Activated naive CD4-positive, alpha-beta T cell treated with anti-CD3 and anti-CD28 coated beads, Interleukin-2, amount 10 ng/mL, durations not matched to agents 7 days and 5 days (primary cell): ENCODE measurements at regions not wholly inside any gene's neighbourhood (a gene's known extent, or its start where the extent isn't known, plus 50 kb on each side); places are given as distances from the start of the nearest gene placed in this dataset.
"Not testable (repeated sequence)": the region's sequence is repeated elsewhere in the genome, so short reads cannot be mapped to it uniquely, and the experiment has no call there.

Experiments used
- CTCF ChIA-PET: fragments of 350-600 bp; sonication (Branson Sonifier 250); formaldehyde crosslinking; loops from one replicate; lab custom pipeline; 2021; ENCODE audit warnings: antibody characterized with exemption; lab: Charles Lee
- DNase-seq: peaks from one replicate; pipeline ENCODE4 v3.0.0-alpha.2; 2020
- H3K27ac Mint-ChIP-seq: one replicate; pipeline ENCODE4 v1.8.0; 2021; ENCODE audit warnings: mild to moderate bottlenecking, moderate library complexity, mixed read lengths
- H3K27me3 Mint-ChIP-seq: one replicate; pipeline ENCODE4 v1.8.0; 2021; ENCODE audit warnings: mild to moderate bottlenecking, mixed read lengths
- H3K36me3 Mint-ChIP-seq: one replicate; pipeline ENCODE4 v1.8.0; 2021; ENCODE audit warnings: mixed read lengths
- H3K4me1 Mint-ChIP-seq: one replicate; pipeline ENCODE4 v1.8.0; 2021; ENCODE audit warnings: mixed read lengths
- H3K4me3 Mint-ChIP-seq: one replicate; pipeline ENCODE4 v1.8.0; 2021; ENCODE audit warnings: mild to moderate bottlenecking, moderate library complexity, mixed read lengths
- H3K9me3 Mint-ChIP-seq: one replicate; pipeline ENCODE4 v1.8.0; 2021; ENCODE audit warnings: mixed read lengths

DNA sequence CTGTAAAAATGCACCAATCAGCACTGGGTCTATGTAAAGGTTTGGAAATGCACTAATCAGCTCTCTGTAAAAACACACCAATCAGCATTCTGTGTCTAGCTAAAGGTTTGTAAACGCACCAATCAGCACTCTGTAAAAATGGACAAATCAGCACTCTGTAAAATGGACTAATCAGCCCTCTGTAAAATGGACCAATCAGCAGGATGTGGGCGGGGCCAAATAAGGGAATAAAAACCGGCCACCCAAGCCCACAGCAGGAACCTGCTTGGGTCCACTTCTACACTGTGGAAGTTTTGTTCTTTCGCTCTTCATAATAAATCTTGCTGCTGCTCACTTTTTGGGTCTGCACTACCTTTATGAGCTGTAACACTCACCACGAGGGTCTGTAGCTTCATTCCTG, 101.0 kb downstream of the SMC2 start:
- not testable (repeated sequence) for H3K27ac Mint-ChIP-seq, H3K4me3 Mint-ChIP-seq, H3K27me3 Mint-ChIP-seq, DNase-seq, H3K36me3 Mint-ChIP-seq, H3K9me3 Mint-ChIP-seq, H3K4me1 Mint-ChIP-seq
- CTCF ChIA-PET: interaction anchor here (0.9 kb wide), 1 partner anchor 19 kb away, joined by 4 read pairs; no protein-coding TSS in a partner anchor

DNA sequence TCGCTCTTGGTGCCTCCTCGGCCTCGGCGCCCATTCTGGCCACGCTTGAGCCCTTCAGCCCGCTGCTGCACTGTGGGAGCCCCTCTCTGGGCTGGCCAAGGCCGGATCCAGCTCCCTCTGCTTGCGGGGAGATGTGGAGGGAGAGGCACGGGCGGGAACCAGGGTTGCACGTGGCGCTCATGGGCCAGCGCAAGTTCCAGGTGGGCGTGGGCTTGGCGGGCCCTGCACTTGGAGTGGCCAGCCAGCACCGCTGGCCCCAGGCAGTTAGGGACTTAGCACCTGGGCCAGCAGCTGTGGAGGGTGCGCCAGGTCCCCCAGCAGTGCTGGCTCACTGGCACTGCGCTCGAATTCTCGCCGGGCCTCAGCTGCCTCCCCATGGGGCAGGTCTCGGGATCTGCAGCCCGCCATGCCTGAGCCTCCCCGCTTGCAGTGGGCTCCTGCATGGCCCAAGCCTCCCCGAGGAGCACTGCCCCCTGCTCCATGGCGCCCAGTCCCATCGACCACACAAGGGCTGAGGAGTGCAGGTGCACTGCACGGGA, 106.4 kb downstream of the SMC2 start:
- CTCF ChIA-PET: no interaction called here
- H3K9me3 Mint-ChIP-seq: no peaks in the 10 kb centered on the region
- DNase-seq: no peak
- H3K36me3 Mint-ChIP-seq: no peaks in the 10 kb centered on the region
- H3K27ac Mint-ChIP-seq: no peak overlapping the region
- H3K27me3 Mint-ChIP-seq: no peaks in the 10 kb centered on the region
- no peak overlapping the region for H3K4me3 Mint-ChIP-seq
- no peaks in the 10 kb centered on the region for H3K4me1 Mint-ChIP-seq

DNA sequence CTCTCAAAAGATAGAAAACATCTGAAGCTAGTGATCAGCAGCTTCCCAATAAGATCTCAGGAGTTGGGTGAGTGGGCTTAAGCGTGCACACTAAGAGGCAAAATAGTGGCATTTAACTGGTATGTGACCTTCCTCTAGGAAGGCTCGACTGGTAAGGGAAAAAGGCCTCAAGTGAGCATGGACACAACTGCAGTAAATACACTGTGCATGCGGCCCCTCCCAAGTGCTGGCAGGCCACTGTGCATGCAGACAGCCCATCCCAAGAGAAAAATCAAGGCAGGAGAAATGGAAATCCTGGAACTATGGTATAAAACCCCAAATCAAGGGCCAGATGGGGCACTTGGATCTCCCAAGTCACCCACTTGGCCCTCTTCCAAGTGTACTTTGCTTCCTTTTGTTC, 112.7 kb downstream of the SMC2 start:
- H3K27me3 Mint-ChIP-seq: no peaks in the 10 kb centered on the region
- DNase-seq: no peak
- no peak overlapping the region for H3K27ac Mint-ChIP-seq
- no peaks in the 10 kb centered on the region for H3K36me3 Mint-ChIP-seq
- CTCF ChIA-PET: no interaction called here
- H3K4me1 Mint-ChIP-seq: no peaks in the 10 kb centered on the region
- H3K9me3 Mint-ChIP-seq: no peaks in the 10 kb centered on the region
- no peak overlapping the region for H3K4me3 Mint-ChIP-seq

DNA sequence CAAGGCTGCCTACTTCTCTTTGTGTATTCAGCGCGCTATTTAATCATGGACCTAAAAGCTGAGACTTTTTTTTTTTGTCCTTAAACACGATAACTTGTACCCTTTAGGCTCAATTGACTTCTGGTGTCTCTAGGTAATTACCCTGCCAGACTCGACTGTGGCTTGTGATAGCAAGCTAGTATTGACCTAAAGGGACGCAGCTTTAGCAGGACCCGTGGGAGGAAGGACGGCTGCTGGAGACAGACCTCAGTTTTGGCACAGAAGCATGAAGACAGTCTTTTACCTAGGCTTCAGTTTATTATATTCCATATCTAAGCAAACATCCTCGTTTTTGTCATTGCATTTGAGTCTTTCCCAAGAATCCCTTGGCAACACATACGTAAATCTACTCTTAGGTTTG, 115.3 kb downstream of the SMC2 start:
- no peaks in the 10 kb centered on the region for H3K27me3 Mint-ChIP-seq
- DNase-seq: no peak
- H3K27ac Mint-ChIP-seq: no peak overlapping the region
- H3K9me3 Mint-ChIP-seq: no peaks in the 10 kb centered on the region
- H3K4me3 Mint-ChIP-seq: no peak overlapping the region
- CTCF ChIA-PET: no interaction called here
- no peaks in the 10 kb centered on the region for H3K36me3 Mint-ChIP-seq
- H3K4me1 Mint-ChIP-seq: no peaks in the 10 kb centered on the region

DNA sequence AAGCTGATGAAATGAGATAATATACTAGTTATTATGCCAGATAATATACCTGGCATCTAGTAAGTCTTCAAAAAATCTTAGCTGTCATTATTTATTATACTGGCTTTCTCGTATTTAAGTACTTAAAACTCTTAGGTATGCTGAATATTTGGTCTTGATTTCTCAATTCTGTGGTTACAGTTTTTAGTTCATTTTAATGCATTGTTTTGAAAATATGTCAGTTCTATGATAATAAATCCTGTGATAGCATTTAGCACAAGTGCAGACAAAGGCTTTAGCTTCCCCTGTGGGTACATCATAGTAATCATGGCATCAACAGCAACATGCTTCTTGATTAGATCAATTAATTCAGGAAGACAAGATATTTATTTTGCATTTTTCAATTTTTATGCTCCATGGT, 133.0 kb downstream of the SMC2 start:
- no peak for DNase-seq
- no peaks in the 10 kb centered on the region for H3K4me1 Mint-ChIP-seq
- H3K9me3 Mint-ChIP-seq: no peaks in the 10 kb centered on the region
- CTCF ChIA-PET: no interaction called here
- H3K36me3 Mint-ChIP-seq: no peaks in the 10 kb centered on the region
- H3K4me3 Mint-ChIP-seq: no peak overlapping the region
- no peak overlapping the region for H3K27ac Mint-ChIP-seq
- H3K27me3 Mint-ChIP-seq: no peaks in the 10 kb centered on the region

DNA sequence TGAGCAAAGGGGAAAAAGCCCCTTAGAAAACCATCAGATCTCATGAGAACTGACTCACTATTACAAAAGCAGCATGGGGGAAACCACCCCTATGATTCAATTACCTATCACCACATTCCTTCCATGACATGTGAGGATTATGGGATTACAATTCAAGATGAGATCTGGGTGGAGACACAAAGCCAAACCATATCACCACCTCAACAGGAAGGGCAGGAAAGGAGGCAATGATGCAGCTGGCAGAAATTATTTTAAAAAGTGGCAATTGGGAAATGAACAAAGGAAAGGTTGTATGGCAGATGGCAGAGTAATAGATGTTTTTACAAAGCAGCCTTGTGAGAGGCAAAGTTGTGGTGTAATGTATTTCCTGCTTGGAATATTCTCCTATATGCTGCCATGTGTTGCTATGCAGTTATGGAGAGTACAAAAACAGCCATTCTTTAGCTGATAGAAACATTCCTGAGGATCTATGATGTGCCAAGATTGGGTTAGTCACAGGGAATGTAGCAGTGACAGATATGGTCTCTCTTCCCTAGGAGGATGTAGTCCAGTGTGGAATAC, 138.8 kb downstream of the SMC2 start:
- CTCF ChIA-PET: no interaction called here
- H3K4me3 Mint-ChIP-seq: no peak overlapping the region
- DNase-seq: no peak
- no peaks in the 10 kb centered on the region for H3K4me1 Mint-ChIP-seq
- H3K36me3 Mint-ChIP-seq: no peaks in the 10 kb centered on the region
- no peak overlapping the region for H3K27ac Mint-ChIP-seq
- H3K27me3 Mint-ChIP-seq: no peaks in the 10 kb centered on the region
- H3K9me3 Mint-ChIP-seq: peaks cover 4% of the 10 kb centered on the region

DNA sequence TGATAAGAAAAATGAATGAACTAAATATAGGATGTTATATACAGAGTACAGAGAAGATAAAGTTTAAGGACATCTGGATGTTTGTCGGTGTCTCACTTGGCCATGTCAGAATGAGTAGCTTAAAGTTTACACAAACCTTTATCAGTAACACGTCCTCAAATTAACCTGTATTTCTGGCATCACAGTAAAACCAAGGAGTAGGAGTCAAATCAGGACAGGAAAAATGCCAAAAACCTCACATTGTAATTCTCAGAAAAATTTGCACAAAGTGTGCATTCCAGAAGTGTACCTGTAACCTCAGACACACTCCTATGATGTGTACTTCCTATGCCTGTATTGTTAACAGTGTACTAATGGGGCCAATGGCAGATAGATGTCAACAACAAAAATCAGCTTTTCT, 139.3 kb downstream of the SMC2 start:
- Mint-ChIP-seq H3K27ac (no peak overlapping the region), H3K9me3 (peaks cover 4% of the 10 kb centered on the region), H3K4me3 (no peak overlapping the region), H3K36me3 (no peaks in the 10 kb centered on the region), H3K27me3 (no peaks in the 10 kb centered on the region), H3K4me1 (no peaks in the 10 kb centered on the region)
- CTCF ChIA-PET: no interaction called here
- no peak for DNase-seq

DNA sequence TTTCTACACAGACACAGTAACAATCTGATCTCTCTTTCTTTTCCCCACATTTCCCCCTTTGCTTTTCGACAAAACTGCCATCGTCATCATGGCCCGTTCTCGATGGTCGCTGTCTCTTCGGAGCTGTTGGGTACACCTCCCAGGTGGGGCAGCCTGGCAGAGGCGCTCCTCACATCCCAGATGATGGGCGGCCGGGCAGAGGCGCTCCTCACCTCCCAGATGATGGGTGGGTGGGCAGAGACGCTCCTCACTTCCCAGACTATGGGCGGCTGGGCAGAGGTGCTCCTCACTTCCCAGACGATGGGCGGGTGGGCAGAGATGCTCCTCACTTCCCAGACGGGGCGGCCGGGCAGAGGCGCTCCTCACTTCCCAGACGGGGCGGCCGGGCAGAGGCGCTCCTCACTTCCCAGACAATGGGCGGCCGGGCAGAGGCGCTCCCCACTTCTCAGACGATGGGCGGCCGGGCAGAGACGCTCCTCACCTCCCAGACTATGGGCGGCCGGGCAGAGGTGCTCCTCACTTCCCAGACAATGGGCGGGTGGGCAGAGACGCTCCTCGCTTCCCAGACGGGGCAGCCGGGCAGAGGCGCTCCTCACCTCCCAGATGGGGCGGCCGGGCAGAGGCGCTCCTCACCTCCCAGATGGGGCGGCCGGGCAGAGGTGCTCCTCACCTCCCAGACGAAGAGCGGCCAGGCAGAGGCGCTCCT, 140.7 kb downstream of the SMC2 start:
- DNase-seq, H3K27ac Mint-ChIP-seq, H3K4me3 Mint-ChIP-seq, H3K9me3 Mint-ChIP-seq, CTCF ChIA-PET, H3K4me1 Mint-ChIP-seq, H3K36me3 Mint-ChIP-seq, H3K27me3 Mint-ChIP-seq: not testable (repeated sequence)

DNA sequence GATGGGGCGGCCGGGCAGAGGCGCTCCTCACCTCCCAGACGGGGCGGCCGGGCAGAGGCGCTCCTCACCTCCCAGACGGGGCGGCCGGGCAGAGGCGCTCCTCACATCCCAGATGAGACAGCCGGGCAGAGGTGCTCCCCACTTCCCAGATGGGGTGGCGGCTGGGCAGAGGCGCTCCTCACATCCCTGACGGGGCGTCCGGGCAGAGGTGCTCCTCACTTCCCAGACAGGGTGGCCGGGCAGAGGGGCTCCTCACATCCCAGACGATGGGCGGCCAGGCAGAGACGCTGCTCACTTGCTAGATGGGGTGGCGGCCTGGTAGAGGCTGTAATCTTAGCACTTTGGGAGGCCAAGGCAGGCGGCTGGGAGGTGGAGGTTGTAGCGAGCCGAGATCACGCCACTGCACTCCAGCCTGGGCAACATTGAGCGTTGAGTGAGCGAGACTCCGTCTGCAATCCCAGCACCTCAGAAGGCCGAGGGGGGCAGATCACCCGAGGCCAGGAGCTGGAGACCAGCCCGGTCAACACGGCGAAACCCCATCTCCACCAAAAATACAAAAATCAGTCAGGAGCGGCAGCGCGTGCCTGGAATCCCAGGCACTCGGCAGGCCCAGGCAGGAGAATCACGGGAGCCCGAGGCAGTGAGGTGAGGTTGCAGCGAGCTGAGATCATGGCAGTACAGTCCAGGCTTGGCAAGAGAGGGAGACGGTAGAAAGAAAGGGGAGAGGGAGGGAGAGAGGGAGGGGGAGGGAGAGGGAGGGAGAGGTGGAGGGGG, 141.4 kb downstream of the SMC2 start:
- CTCF ChIA-PET, H3K4me3 Mint-ChIP-seq, H3K27ac Mint-ChIP-seq, H3K27me3 Mint-ChIP-seq, H3K36me3 Mint-ChIP-seq, DNase-seq, H3K9me3 Mint-ChIP-seq, H3K4me1 Mint-ChIP-seq: not testable (repeated sequence)

DNA sequence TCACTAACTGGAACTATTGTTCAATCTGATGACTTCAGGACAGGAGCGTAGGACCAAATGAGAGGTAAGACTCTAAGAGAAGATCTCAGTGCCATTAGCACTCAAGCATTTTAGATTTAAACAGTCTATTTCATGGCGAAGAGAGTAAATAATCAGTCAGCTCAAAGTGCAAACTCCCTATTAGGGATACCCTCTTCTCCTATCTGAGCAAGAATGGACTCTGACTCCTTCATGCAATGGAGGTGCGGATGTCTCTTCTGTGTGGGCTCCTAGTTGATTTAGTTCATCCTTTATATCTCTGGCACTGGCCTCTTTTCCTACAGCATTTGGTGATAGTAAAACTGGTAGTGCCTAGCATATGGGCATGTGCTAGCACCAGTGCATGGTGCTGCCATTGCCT, 144.6 kb downstream of the SMC2 start:
- DNase-seq: no peak
- Mint-ChIP-seq H3K27me3 (no peaks in the 10 kb centered on the region), H3K27ac (no peak overlapping the region), H3K4me3 (no peak overlapping the region), H3K36me3 (no peaks in the 10 kb centered on the region), H3K9me3 (peaks cover 4% of the 10 kb centered on the region), H3K4me1 (no peaks in the 10 kb centered on the region)
- CTCF ChIA-PET: no interaction called here

DNA sequence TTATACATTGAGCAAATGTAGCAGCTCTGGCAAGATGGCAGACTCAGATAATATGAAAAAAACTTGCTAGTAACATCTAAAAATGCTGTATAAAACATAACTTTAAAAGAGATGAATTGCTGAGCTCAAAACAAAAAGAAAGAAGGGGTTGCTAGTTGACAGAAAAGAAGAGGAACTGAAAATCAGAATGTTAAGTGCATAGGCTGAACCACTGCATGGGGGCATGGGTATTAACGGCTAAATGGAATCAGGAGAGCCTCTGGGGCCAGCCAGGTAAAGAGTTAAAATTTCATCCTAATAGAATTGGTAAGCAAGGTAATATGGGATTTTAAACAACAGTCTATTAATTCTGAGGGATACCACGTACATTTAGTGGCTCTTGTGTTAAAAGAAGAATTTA, 146.8 kb downstream of the SMC2 start:
- peaks cover 2% of the 10 kb centered on the region for H3K9me3 Mint-ChIP-seq
- no peaks in the 10 kb centered on the region for H3K36me3 Mint-ChIP-seq
- CTCF ChIA-PET: no interaction called here
- no peaks in the 10 kb centered on the region for H3K4me1 Mint-ChIP-seq
- no peak overlapping the region for H3K27ac Mint-ChIP-seq
- no peak overlapping the region for H3K4me3 Mint-ChIP-seq
- H3K27me3 Mint-ChIP-seq: no peaks in the 10 kb centered on the region
- no peak for DNase-seq

DNA sequence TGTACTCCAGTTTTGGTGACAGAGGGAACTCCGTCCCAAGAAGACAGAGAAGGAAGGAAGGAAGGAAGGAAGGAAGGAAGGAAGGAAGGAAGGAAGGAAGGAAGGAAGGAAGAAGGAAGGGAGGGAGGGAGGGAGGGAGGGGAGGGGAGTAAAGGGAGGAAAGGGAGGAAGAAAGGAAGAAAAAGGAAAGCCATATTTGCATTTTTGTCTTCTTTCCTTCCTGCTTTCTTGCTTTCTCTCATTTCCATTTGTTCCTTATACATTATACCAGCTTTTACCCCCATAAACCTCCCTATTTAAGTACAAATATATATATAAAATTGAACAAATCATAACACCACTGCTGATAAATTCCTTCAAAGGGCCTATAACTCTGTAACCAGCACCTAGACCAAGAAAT, 151.8 kb downstream of the SMC2 start:
- Mint-ChIP-seq H3K4me3 (no peak overlapping the region), H3K9me3 (peaks cover 2% of the 10 kb centered on the region), H3K27me3 (no peaks in the 10 kb centered on the region), H3K36me3 (no peaks in the 10 kb centered on the region), H3K4me1 (no peaks in the 10 kb centered on the region), H3K27ac (no peak overlapping the region)
- CTCF ChIA-PET: no interaction called here
- no peak for DNase-seq

DNA sequence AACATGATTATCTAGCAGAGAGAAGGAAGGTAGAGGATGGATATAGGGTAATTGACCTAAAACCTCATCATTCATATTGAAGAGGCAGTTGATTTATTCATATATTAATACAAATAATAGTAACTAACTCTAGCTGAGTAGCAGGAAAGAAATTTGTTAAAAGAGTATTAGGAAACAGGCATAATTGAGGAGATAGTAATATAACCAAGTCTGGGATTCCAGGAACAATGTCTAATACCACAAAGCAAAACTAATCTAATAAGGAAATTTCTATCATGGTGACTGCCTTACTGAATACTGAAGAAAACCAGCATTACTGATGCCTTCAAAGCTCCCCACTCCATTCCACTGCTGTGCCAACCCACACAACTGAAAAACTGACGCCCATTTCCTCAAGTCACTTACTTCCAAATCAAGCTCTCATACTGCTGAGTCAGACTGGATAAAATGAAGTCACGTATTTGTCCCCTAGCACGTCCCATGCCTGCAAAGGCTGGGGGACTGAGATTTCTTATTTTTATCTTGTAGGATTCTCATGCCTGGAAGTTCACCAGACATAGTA, 153.9 kb downstream of the SMC2 start:
- H3K4me1 Mint-ChIP-seq: no peaks in the 10 kb centered on the region
- CTCF ChIA-PET: no interaction called here
- DNase-seq: no peak
- no peak overlapping the region for H3K27ac Mint-ChIP-seq
- no peak overlapping the region for H3K4me3 Mint-ChIP-seq
- H3K36me3 Mint-ChIP-seq: no peaks in the 10 kb centered on the region
- H3K27me3 Mint-ChIP-seq: no peaks in the 10 kb centered on the region
- H3K9me3 Mint-ChIP-seq: peaks cover 2% of the 10 kb centered on the region

DNA sequence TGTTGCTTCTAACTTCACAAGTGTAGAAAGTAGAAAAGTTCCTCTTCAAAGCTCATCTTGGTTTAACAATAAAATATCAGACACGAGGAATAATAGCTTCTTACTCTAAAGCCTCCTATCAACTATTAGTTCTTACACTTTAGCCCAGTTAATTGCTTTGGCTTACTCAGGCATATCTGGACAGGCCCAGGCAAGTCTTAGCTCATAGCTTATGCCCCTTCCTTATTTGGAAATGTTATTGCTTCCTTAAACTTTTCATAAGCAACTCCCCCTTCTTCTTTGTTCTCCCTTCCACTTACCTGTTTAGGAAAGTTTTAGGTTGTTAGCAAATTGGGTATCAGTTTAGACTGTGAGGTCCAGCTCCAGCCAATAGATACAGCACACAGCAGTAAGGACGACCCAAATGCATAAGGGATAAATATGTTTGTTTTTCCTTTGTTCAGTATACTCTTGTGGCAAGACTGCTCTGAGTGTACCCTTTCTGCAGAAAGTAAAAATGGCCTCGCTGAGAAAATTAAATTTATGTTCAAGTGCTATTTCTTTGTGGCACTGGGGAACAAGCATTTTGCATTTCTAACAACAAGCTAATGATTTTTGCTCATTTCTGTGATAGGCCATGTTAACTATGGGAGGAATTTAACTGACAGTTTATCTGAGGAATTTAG, 162.1 kb downstream of the SMC2 start:
- Mint-ChIP-seq H3K36me3 (no peaks in the 10 kb centered on the region), H3K4me1 (no peaks in the 10 kb centered on the region), H3K9me3 (peaks cover 3% of the 10 kb centered on the region), H3K27ac (no peak overlapping the region), H3K27me3 (no peaks in the 10 kb centered on the region), H3K4me3 (no peak overlapping the region)
- CTCF ChIA-PET: no interaction called here
- no peak for DNase-seq
